HG02884 (cell line): ENCODE measurements at regions not wholly inside any gene's neighbourhood (a gene's known extent, or its start where the extent isn't known, plus 50 kb on each side); places are given as distances from the start of the nearest gene placed in this dataset.
"Not testable (repeated sequence)": the region's sequence is repeated elsewhere in the genome, so short reads cannot be mapped to it uniquely, and the experiment has no call there.

ENCODE experiments used
- ATAC-seq: cut with Tn5 transposase; IDR thresholded peaks from one replicate; pipeline ENCODE4 v1.9.1; 2021; ENCODE audit warnings: mild to moderate bottlenecking, moderate library complexity; ENCODE audit not compliant: unreplicated experiment

DNA sequence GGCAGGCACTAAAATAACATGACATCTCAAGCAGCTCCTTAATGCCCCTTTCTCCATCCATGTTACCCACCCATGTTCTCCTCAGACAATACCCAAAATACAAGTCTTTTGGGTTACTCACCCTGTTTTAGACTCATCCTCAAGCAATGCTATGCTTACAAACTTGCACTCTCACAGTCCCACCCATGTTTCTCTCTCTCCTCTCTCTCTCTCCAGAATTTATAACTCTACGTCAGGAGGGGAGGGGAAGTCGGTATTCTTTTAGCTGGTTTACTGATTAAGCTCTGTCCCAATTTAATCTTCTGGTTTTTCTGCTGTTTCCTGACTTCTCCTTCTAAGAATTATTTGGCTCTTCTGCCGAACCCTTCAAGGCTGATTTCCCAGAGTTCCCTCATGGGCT, 98.0 kb upstream of the NR5A2 start:
- no peak for ATAC-seq

DNA sequence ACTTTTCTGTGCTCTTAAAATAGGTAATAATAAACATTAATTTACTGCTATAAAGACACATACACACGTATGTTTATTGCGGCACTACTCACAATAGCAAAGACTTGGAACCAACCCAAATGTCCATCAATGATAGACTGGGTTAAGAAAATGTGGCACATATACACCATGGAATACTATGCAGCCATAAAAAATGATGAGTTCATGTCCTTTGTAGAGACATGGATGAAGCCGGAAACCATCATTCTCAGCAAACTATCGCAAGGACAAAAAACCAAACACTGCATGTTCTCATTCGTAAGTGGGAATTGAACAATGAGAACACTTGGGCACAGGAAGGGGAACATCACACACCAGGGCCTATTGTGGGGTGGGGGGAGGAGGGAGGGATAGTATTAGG, 97.4 kb upstream of the NR5A2 start:
- not testable (repeated sequence) for ATAC-seq

DNA sequence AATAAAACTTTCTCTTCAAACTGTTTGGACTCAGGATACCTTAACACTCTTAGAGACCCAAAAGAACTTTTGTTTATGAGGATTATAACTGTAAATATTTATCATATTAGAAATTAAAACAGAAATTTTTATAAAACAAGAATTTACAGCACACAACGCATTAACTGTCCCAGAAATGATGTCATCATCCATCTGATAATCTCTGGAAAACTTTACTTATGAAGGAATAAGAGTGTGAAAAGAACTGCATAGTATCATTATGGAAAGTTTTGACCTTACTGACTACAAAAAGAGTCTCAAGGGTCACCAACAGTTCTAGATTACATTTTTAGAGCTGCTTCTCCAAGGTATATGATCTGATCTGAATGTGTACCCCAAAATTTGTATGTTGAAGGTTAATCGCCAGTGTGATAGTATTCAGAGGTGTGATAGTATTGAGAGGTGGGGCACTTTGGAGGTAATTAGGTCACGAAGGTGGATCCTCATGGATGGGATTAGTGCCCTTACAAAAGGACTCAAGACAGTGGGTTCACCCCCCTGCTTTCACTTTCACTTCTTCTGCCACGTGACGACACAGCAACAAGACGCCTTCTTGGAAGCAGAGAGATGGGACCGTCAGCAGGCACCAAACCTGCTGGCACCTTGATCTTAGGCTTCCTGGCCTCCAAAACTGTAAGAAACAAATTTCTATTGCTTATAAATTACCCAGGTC, 95.7 kb upstream of the NR5A2 start:
- no peak for ATAC-seq

DNA sequence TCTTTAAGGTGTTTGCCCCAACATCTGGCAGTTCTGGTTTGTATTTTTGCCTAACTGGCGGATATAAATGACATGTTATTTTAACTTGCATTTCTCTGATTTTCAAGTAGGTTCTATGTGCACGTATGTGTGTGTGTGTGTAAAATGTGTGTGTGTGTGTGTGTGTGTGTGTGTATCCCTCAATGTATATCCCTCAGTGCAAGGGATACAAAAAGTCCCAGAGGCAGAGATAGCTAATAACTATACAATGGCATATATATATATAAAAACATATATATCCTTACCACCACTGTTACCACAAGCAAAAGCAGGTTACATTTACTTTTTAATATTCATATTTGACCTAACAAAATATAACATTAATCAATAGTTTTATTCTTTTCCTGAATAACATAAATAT, 95.0 kb upstream of the NR5A2 start:
- ATAC-seq, result no peak

DNA sequence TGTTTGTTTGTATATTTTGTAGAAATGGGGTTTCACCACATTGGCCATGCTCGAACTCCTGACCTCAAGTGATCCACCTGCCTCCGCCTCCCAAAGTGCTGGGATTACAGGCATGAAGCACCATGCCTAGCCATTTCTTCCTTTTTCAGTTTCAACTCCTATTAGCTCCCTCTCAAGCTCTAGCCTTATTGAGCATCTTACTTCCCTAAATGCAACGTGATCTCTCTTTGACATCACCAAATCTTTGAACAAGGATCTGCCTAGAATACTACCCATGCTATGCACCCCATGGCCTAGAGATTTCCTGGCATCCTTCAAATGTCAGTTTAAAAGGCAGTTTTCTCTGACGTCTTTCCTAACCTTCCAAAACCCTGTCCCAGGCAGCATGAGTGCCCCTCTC, 91.1 kb upstream of the NR5A2 start:
- ATAC-seq, result no peak

DNA sequence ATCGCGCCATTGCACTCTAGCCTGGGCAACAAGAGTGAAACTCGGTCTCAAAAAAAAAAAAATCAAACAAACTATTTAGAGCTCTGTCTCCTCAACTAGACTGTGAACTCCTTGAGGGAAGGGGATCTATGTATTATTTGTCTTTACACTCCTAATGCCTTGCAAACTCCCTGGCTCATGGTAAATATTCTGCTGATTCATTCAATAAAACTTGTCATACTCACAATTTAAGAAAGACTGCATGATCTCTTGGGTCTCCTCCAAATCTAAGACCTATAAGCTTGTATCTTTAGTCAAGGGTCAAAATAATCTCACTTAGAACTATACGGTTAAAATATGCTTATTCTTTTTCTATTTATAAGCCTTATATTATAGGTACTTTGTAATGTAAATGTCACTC, 90.3 kb upstream of the NR5A2 start:
- no peak for ATAC-seq

DNA sequence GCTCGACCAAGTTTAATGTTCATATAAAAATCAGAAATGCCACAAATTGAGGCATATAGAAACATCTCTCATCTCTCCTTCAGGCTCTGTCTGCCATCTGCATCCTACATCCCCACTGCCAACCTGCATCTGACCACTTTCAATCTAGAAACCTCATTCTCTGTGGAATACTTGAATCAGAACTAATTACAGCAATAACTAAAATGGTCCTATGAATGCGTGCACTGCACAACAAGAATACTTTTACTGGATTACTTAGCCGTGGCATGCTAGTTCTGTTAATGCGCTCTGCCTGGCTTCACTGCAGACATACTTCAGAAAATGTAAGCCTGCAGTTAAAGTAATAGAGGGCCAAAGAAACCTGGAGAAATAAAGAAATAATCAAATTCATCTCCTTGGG, 89.8 kb upstream of the NR5A2 start:
- no peak for ATAC-seq

DNA sequence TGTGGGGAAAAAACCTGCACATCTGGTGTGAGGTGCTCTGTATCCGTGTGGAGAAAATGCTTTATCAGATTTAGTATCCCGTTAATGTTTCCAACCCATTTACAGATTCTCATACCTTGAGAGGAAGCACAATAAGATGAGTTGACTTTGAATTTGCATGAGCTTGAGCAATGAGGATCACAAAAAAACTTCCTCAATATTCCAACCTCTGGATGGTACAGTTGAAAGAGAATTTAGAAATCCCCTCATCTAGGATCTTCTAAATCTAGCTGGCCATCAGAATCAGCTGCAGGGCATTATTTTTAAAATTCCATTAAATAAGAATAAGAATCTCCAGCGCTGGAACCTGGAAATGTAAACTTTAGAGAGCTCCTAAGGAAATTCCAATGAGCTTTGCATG, 82.5 kb upstream of the NR5A2 start:
- ATAC-seq, result no peak

DNA sequence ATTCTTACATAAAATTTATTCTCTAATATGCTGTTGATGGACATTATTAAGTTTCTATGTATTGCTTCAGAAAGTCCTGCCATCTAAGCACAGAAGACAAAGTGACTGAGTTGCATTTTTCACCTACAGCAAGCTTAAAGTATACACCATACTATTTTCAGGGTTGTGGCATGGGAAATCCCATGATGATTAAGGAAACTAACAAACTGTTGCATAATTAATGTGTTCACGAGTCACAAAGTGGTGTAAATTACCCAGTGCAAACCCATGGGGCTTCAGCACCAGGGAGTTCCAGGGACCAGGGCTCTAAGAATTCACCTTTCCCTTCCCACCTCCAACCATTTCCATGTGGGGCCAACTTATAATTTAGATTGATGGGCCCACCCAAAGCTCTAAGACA, 81.9 kb upstream of the NR5A2 start:
- ATAC-seq, result no peak

DNA sequence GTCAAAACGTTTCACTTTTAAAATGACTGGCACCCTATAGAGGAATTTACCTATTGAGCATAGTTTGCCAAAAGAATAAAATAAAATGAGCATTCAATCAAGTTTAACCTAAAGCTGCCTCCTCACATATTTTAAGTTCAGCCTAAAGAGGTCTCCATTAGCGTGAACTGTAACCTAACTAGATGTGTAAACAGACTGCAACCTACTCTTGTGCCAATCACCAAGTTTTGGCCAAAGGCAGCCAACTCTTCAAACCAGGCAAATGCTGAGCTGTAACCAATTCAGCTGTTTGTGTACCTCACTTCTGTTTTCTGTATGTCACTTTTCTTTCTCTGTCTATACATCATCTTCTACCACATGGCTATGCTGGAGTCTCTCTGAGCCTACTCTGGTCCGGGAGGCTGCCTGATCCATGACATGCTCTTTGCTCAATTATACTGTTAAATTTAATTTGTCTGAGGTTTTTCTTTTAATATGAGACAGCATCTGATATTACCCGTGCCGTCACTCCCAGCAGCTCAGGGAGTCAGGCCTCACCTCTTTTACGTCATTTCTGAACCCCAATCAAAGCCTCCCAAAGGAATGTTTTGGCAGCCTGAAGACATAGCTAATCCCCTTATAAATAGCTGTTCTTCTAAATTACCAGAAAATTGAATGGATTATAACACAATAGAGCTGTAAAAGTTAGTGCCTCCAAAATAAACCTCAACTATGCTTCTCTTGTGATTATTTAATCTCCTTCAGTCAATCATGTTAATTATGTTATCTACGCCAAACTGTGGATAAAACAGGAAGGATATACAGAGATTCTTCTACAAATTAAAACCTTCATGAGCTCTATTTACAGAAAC, 81.0 kb upstream of the NR5A2 start:
- ATAC-seq, result no peak

DNA sequence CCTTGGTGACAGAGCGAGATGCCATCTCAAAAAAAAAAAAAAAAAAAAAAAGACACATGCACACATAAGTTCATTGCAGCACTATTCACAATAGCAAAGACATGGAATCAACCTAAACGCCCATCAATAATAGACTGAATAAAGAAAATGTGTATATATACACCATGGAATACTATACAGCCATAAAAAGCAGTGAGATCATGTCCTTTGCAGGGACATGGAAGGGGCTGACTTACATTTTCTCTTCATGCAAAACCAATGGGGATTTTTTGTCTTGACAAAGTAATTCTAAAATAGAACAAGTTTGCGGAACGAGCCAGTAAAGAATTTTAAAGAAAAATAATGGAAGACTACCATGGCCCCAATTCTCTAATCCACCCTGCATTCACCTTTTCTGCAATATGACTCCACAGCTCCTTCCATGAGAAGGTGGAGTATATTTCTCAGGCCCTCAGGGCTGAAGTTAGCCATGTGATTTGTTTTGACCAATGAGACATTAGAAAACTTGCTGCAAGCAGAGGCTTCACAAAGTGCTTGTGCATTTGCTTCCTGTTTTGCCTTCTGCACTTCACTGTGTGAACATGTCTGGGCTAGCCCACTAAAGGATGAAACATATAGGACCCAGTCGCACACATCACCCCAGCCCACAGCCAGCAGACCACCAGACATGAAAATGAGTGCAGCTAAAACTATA, 78.8 kb upstream of the NR5A2 start:
- no peak for ATAC-seq

DNA sequence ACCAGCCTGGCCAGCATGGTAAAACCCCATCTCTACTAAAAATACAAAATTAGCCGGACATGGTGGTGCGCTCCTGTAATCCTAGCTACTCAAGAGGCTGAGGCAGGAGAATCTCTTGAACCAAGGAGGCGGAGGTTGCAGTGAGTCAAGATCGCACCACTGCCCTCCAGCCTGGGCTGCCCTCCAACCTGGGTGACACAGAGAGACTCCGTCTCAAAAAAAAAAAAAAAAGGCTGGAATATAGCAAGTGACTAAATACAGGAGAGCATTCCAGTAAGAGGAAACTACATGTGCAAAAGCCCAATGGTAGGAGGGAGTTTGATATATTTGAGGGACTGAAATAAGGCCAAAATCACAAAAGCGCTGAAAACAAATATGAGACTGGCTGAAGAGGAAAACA, 76.5 kb upstream of the NR5A2 start:
- not testable (repeated sequence) for ATAC-seq

DNA sequence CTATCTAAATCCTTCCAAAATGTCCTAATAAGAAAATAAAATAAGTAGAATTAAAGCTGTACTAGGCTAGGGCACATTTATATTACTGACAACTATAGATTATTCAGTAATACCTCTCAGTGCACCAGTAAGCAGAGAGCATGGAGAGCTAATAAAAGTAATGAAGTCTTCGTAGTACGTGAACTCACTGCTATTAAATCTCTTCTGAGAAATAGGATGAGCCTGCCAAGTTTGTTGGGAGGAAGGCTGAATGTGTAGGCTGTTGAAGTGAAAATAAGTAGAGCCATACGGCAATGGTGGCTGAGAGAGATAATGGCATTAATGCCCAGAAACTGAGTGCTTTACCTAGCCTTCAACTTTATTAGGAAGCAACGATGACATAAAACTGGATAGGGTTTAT, 73.9 kb upstream of the NR5A2 start:
- no peak for ATAC-seq

DNA sequence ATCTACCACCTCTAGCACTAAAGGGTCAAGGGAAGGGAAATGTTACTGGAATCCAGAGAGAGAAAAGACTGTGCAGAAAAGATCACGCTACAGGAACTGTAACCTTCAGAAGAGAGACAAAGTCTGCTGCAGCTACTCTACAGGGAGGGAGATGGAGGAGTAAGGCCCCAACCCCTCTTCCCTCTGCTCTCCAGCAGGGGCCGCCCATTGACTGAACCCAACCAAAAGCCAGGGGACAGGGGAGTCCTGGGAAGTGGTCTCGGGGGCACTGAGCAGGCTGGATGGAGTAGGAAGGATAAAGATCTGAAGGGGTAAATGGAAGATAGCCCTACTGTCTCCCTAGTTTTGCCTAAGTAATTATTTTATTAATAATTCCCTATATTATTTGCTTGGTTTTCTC, 72.8 kb upstream of the NR5A2 start:
- no peak for ATAC-seq

DNA sequence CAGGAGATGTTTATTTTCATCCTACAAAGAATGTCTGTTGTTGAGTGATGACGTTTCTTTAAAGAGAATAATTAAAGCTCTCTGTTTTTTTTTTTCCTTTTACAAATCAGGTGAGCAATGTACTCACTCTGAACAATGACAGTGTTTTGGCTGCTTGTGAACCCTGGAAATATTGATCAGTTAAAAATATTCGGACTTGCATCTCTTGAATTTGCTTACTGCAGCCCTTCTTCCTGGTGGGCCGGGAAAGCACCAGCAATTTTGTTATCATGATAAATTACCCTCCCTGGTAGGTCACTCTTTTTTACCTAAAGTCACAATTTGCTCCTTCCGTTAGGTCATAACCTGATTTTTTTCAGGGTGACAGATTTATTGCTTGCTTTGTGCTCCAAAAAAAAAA, 72.3 kb upstream of the NR5A2 start:
- ATAC-seq, result no peak

DNA sequence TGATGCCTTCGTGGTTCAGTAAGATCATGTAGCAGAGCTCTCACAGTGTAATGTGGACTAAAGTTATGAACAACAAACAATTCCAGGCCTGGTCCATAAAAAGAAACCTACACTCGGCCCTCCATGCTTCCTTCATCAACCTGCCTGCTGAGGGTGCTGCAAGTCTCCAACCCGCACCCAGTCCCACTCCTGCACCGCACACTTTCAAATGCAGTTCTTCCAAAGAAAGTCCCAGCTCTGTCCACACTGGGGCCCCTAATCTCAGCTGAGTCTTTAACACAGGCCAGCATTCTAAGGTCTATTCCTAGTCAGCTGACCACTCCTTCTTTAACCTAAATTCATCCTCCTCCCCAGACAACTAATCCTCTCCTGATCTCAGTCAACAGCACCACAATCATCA, 71.5 kb upstream of the NR5A2 start:
- ATAC-seq, result no peak

DNA sequence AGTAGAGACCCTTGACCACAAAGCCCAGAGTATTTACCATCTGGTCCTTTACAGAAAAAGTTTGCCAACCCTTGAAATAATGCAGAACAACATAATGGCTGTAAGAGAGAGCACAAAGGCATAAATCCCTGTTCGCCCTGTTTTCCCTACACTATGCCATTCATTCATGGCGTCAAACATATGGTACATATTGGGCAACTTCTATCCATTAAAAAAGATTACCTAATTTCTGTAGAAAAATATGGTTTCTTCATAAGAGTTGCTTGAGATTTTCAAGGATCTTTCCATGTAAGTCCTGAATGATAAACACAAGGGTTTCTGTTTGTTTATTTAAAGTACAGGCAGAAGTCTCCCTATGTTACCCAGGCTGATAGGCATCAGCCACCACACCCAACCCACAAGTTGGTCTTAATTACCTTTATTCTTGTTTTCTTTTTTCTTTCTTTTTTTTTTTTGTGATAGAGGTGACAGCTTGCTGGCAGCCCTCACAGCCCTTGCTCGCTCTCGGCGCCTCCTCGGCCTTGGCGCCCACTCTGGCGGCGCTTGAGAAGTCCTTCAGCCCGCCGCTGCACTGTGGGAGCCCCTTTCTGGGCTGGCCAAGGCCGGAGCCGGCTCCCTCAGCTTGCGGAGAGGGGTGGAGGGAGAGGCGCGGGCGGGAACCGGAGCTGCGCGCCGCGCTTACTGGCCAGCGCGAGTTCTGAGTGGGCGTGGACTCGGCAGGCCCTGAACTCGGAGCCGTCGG, 68.3 kb upstream of the NR5A2 start:
- ATAC-seq, result no peak

DNA sequence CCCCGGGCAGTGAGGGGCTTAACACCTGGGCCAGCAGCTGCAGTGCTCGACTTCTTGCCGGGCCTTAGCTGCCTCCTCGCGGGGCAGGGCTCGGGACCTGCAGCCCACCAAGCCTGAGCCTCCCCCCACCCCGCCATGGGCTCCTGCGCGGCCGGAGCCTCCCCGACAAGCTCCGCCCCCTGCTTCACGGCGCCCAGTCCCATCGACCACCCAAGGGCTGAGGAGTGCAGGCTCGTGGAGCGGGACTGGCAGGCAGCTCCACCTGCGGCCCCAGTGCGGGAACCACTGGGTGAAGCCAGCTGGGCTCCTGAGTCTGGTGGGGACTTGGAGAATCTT, 67.8 kb upstream of the NR5A2 start:
- no peak for ATAC-seq

DNA sequence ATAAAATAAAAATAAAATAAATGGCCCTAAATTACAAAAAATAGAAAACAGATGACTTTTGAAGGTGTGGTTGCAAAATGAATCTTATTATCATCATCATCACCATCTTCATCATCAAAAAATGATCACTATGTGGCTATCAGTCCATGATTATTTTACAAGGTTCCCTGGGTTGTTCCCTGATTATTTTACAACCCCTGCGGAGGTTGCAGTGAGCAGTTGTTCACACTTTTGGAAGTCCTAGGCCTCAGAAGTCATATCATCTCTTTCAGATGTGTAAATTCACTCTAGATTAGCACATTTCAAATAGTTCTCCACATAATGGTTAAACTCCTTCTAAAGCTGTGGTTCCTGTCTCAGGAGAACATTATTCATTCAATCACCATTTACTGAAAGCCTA, 57.4 kb upstream of the NR5A2 start:
- ATAC-seq, result no peak

DNA sequence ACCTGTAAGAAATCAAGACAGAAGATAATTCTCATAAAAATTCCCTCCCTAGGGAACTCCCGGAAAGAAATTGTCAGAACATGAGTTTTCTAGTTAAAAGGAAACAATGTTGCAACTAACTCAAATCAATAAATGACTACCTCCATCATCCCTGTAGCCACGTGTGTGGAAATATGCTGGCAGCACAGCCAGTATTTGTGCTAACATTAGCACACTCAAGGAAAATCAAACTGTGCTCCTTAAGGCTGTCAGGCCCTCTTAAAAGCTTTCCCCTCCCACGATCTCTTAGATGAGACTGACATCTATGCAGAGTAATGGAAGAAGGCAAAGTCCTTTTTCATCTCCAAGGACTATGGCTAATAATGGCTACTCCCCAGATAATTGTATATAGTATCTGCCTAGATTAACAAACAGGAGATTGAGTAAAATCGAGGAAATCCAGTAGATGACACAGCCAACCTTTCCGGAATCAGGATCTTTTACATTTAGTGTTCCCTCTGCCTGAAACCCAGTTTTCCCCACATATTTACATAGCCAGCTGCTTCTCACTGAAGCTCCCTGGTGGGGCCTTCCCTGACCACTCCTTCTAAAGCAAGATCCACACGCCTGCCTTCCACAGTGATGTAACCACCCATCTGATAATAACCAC, 50.9 kb upstream of the NR5A2 start:
- no peak for ATAC-seq
